ENCODE measurements at regions not wholly inside any gene's neighbourhood (a gene's known extent, or its start where the extent isn't known, plus 50 kb on each side); places are given as distances from the start of the nearest gene placed in this dataset.

- DNase-seq, result no peak
Observed at GRCh38 chr7:52877240-52877639, 158.2 kb upstream of the POM121L12 start.

- DNase-seq, result no peak
Observed at GRCh38 chr7:52876402-52876801, 159.0 kb upstream of the POM121L12 start.

- DNase-seq, result no peak
Observed at GRCh38 chr7:52863652-52864051, 171.8 kb upstream of the POM121L12 start.

GRCh38 chr7:52862321-52862720, 173.1 kb upstream of the POM121L12 start:
- no peak for DNase-seq

- DNase-seq, result no peak
Observed at GRCh38 chr7:52857367-52857766, 178.1 kb upstream of the POM121L12 start.

- DNase-seq, result no peak
Observed at GRCh38 chr7:52854681-52855080, 180.8 kb upstream of the POM121L12 start.

GRCh38 chr7:52851547-52851946, 183.9 kb upstream of the POM121L12 start:
- no peak for DNase-seq

GRCh38 chr7:52843436-52843835, 192.0 kb upstream of the POM121L12 start:
- no peak for DNase-seq

GRCh38 chr7:52842202-52842900, 193.1 kb upstream of the POM121L12 start:
- DNase-seq, result no peak

- no peak for DNase-seq
Observed at GRCh38 chr7:52838981-52839411, 196.4 kb upstream of the POM121L12 start.

- no peak for DNase-seq
Observed at GRCh38 chr7:52831321-52831720, 204.1 kb upstream of the POM121L12 start.

- no peak for DNase-seq
Observed at GRCh38 chr7:52830801-52831200, 204.6 kb upstream of the POM121L12 start.

- no peak for DNase-seq
Observed at GRCh38 chr7:52826515-52827265, 208.7 kb upstream of the POM121L12 start.

GRCh38 chr7:52825611-52826010, 209.8 kb upstream of the POM121L12 start:
- no peak for DNase-seq

GRCh38 chr7:52811537-52811936, 223.9 kb upstream of the POM121L12 start:
- DNase-seq, result no peak

- DNase-seq, result no peak
Observed at GRCh38 chr7:52799817-52800216, 235.6 kb upstream of the POM121L12 start.

- no peak for DNase-seq
Observed at GRCh38 chr7:52797801-52798200, 237.6 kb upstream of the POM121L12 start.

GRCh38 chr7:52794621-52795020, 240.8 kb upstream of the POM121L12 start:
- no peak for DNase-seq

- no peak for DNase-seq
Observed at GRCh38 chr7:52791176-52791700, 244.2 kb upstream of the POM121L12 start.

GRCh38 chr7:52786174-52786573, 249.3 kb upstream of the POM121L12 start:
- DNase-seq, result no peak

- DNase-seq, result no peak
Observed at GRCh38 chr7:52782348-52782747, 253.1 kb upstream of the POM121L12 start.

GRCh38 chr7:52781250-52781649, 254.2 kb upstream of the POM121L12 start:
- no peak for DNase-seq

- no peak for DNase-seq
Observed at GRCh38 chr7:52779004-52779403, 256.4 kb upstream of the POM121L12 start.
